Frontal cortex (tissue), 3 donors: ENCODE measurements at regions not wholly inside any gene's neighbourhood (a gene's known extent, or its start where the extent isn't known, plus 50 kb on each side); places are given as distances from the start of the nearest gene placed in this dataset.
A peak's percentile ranks its signal among the peaks of the same experiment; 100 is the strongest.

Experiments used
- DNase-seq, 2 donors: peaks; one replicate each; pipeline ENCODE4 v3.0.0; 2012; ENCODE audit warnings: low spot score in 2 of 2
- FAIRE-seq: peaks from 2 replicates; lab custom pipeline; 2012; peaks lifted over from hg19 to GRCh38; lab: Jason Lieb, UNC
- donor health status: control.
- donor health status: control.
- donor health status: control.

- DNase-seq (no peak), FAIRE-seq (no peak)
Observed at GRCh38 chr9:11233696-11234095, 620.9 kb upstream of the PTPRD start.

GRCh38 chr9:11235061-11235460, 622.3 kb upstream of the PTPRD start:
- DNase-seq = no peak
- no peak for FAIRE-seq

- DNase-seq = no peak
- no peak for FAIRE-seq
Observed at GRCh38 chr9:11241779-11242178, 629.0 kb upstream of the PTPRD start.

GRCh38 chr9:11257992-11258391, 645.2 kb upstream of the PTPRD start:
- FAIRE-seq = no peak
- no peak for DNase-seq

- DNase-seq (no peak), FAIRE-seq (no peak)
Observed at GRCh38 chr9:11269036-11269435, 656.2 kb upstream of the PTPRD start.

- FAIRE-seq (no peak), DNase-seq (no peak)
Observed at GRCh38 chr9:11275158-11275695, 662.4 kb upstream of the PTPRD start.

GRCh38 chr9:11312966-11313365, 700.2 kb upstream of the PTPRD start:
- DNase-seq = no peak

GRCh38 chr9:11318946-11319345, 706.1 kb upstream of the PTPRD start:
- DNase-seq = no peak
- no peak for FAIRE-seq

More at GRCh38 chr9:11312966-11313365, 700.2 kb upstream of the PTPRD start:
- no peak for FAIRE-seq

GRCh38 chr9:11319538-11319937, 706.7 kb upstream of the PTPRD start:
- DNase-seq (no peak), FAIRE-seq (no peak)

GRCh38 chr9:11320989-11321388, 708.2 kb upstream of the PTPRD start:
- FAIRE-seq = peak; percentile 6

GRCh38 chr9:11323457-11323856, 710.7 kb upstream of the PTPRD start:
- FAIRE-seq = no peak
- DNase-seq = no peak

More at GRCh38 chr9:11320989-11321388, 708.2 kb upstream of the PTPRD start:
- no peak for DNase-seq

- FAIRE-seq (no peak), DNase-seq (no peak)
Observed at GRCh38 chr9:11326231-11326630, 713.4 kb upstream of the PTPRD start.

GRCh38 chr9:11328326-11328725, 715.5 kb upstream of the PTPRD start:
- no peak for FAIRE-seq
- no peak for DNase-seq

GRCh38 chr9:11335011-11335410, 722.2 kb upstream of the PTPRD start:
- no peak for FAIRE-seq
- DNase-seq = no peak

- DNase-seq (no peak), FAIRE-seq (no peak)
Observed at GRCh38 chr9:11338130-11338529, 725.3 kb upstream of the PTPRD start.

GRCh38 chr9:11340654-11341053, 727.9 kb upstream of the PTPRD start:
- DNase-seq (no peak), FAIRE-seq (no peak)

GRCh38 chr9:11347437-11347836, 734.6 kb upstream of the PTPRD start:
- no peak for FAIRE-seq
- DNase-seq = no peak

- DNase-seq = no peak
- FAIRE-seq = no peak
Observed at GRCh38 chr9:11348366-11348765, 735.6 kb upstream of the PTPRD start.

GRCh38 chr9:11349187-11349586, 736.4 kb upstream of the PTPRD start:
- no peak for DNase-seq
- FAIRE-seq = no peak

GRCh38 chr9:11352612-11353011, 739.8 kb upstream of the PTPRD start:
- no peak for FAIRE-seq
- no peak for DNase-seq

GRCh38 chr9:11356067-11356466, 743.3 kb upstream of the PTPRD start:
- FAIRE-seq (no peak), DNase-seq (no peak)

- no peak for FAIRE-seq
- DNase-seq = no peak
Observed at GRCh38 chr9:11366585-11367129, 753.9 kb upstream of the PTPRD start.
